ENCODE measurements at regions not wholly inside any gene's neighbourhood (a gene's known extent, or its start where the extent isn't known, plus 50 kb on each side); places are given as distances from the start of the nearest gene placed in this dataset.

GRCh38 chr12:38409511-38409910 lies 92.9 kb downstream of the ALG10B start:
- H3K27ac ChIP-seq (ENCODE audit: low read length) = no peak overlapping the region
- H3K4me2 ChIP-seq (ENCODE audit: low read length) = no peak overlapping the region

GRCh38 chr12:38411426-38411825 lies 94.9 kb downstream of the ALG10B start:
- H2AFZ ChIP-seq (ENCODE audit: low read depth, low read length) = no peak overlapping the region
- H3K27me3 ChIP-seq (ENCODE audit: insufficient read depth, low read depth, low read length) = no peaks in the 10 kb centered on the region
- H3F3A ChIP-seq (ENCODE audit: insufficient read depth, low read length, poor library complexity, severe bottlenecking) = no peaks in the 10 kb centered on the region
- no peaks in the 10 kb centered on the region for H3K79me2 ChIP-seq (replicated peaks; ENCODE audit: insufficient read depth, low read length)
- H3K4me2 ChIP-seq (ENCODE audit: low read length) = no peak overlapping the region
- H3K4me3 ChIP-seq (ENCODE audit: low read length) = no peak overlapping the region
- no peaks in the 10 kb centered on the region for H3K36me3 ChIP-seq (ENCODE audit: insufficient read depth, low read length)
- H3K9me2 ChIP-seq (ENCODE audit: insufficient read depth, low read length) = no peaks in the 10 kb centered on the region
- H4K20me1 ChIP-seq (ENCODE audit: insufficient read depth) = no peaks in the 10 kb centered on the region
- H3K9me3 ChIP-seq (ENCODE audit: low read length) = no peaks in the 10 kb centered on the region
- H3K27ac ChIP-seq (ENCODE audit: low read length) = no peak overlapping the region
- no peak overlapping the region for H3K9ac ChIP-seq (ENCODE audit: low read length)
- no peak for TF ChIP-seq TAF1 (IDR thresholded peaks at IDR 0.05; ENCODE audit: low read depth)
- no peak for TF ChIP-seq MXI1 (conservative IDR thresholded peaks at IDR 0.05; ENCODE audit: poor library complexity, severe bottlenecking)
- no peak for TF ChIP-seq EP300 (conservative IDR thresholded peaks at IDR 0.05; ENCODE audit: poor library complexity, severe bottlenecking)
- TF ChIP-seq EZH2 (IDR thresholded peaks at IDR 0.05; ENCODE audit: borderline replicate concordance, insufficient read depth, low read length, poor library complexity, severe bottlenecking) = no peak
- TF ChIP-seq REST (IDR thresholded peaks at IDR 0.05; ENCODE audit: borderline replicate concordance) = no peak
- TF ChIP-seq SMC3 (conservative IDR thresholded peaks at IDR 0.05; ENCODE audit: poor library complexity) = no peak
- no peak for TF ChIP-seq RAD21 (conservative IDR thresholded peaks at IDR 0.05)
- no peak for TF ChIP-seq POLR2AphosphoS5 (IDR thresholded peaks at IDR 0.05)

More at GRCh38 chr12:38409511-38409910, 92.9 kb downstream of the ALG10B start:
- H4K20me1 ChIP-seq (ENCODE audit: insufficient read depth) = no peaks in the 10 kb centered on the region
- H3K9me3 ChIP-seq (ENCODE audit: low read length) = no peaks in the 10 kb centered on the region
- no peak overlapping the region for H3K4me3 ChIP-seq (ENCODE audit: low read length)
- H3K9me2 ChIP-seq (ENCODE audit: insufficient read depth, low read length) = no peaks in the 10 kb centered on the region
- no peak for TF ChIP-seq MXI1 (conservative IDR thresholded peaks at IDR 0.05; ENCODE audit: poor library complexity, severe bottlenecking)
- TF ChIP-seq SMC3 (conservative IDR thresholded peaks at IDR 0.05; ENCODE audit: poor library complexity) = no peak
- no peak for TF ChIP-seq REST (IDR thresholded peaks at IDR 0.05; ENCODE audit: borderline replicate concordance)
- no peak for TF ChIP-seq TAF1 (IDR thresholded peaks at IDR 0.05; ENCODE audit: low read depth)
- no peak for TF ChIP-seq RAD21 (conservative IDR thresholded peaks at IDR 0.05)
- no peak for TF ChIP-seq EZH2 (IDR thresholded peaks at IDR 0.05; ENCODE audit: borderline replicate concordance, insufficient read depth, low read length, poor library complexity, severe bottlenecking)
- TF ChIP-seq EP300 (conservative IDR thresholded peaks at IDR 0.05; ENCODE audit: poor library complexity, severe bottlenecking) = no peak
- no peak for TF ChIP-seq CTCF (IDR thresholded peaks at IDR 0.05; ENCODE audit: poor library complexity, severe bottlenecking)
- H3K36me3 ChIP-seq (ENCODE audit: insufficient read depth, low read length) = no peaks in the 10 kb centered on the region
- H3K9ac ChIP-seq (ENCODE audit: low read length) = no peak overlapping the region
- no peaks in the 10 kb centered on the region for H3K27me3 ChIP-seq (ENCODE audit: insufficient read depth, low read depth, low read length)
- H3F3A ChIP-seq (ENCODE audit: insufficient read depth, low read length, poor library complexity, severe bottlenecking) = no peaks in the 10 kb centered on the region
- no peaks in the 10 kb centered on the region for H3K79me2 ChIP-seq (replicated peaks; ENCODE audit: insufficient read depth, low read length)
- no peak overlapping the region for H2AFZ ChIP-seq (ENCODE audit: low read depth, low read length)

Data from neural cell (in vitro differentiated cells).